Neural cell (in vitro differentiated cells): ENCODE measurements at regions not wholly inside any gene's neighbourhood (a gene's known extent, or its start where the extent isn't known, plus 50 kb on each side); places are given as distances from the start of the nearest gene placed in this dataset.

Experiments
- H2AFZ ChIP-seq: fragments of 200-600, 300-800 bp; sonication (generic), shearing (Covaris generic); 2 replicates; pipeline ENCODE4 v1.6.0; 2014; ENCODE audit warnings: low read depth, mild to moderate bottlenecking, antibody characterized with exemption, low read length, moderate library complexity
- H3F3A ChIP-seq: fragments of 200-600 bp; shearing (Covaris generic); 2 replicates; pipeline ENCODE4 v1.6.1; 2016; ENCODE audit warnings: mild to moderate bottlenecking, moderate library complexity, mixed read lengths, antibody characterized with exemption, low read length; ENCODE audit not compliant: insufficient read depth, poor library complexity, severe bottlenecking
- H3K27ac ChIP-seq: fragments of 200-600, 300-800 bp; sonication (generic), shearing (Covaris generic); 2 replicates; pipeline ENCODE4 v1.5.1; 2014; ENCODE audit warnings: mild to moderate bottlenecking, low read length, moderate library complexity
- H3K27me3 ChIP-seq: fragments of 300-800, 200-600 bp; sonication (generic), shearing (Covaris generic); 2 replicates; pipeline ENCODE4 v1.6.0; 2014; ENCODE audit warnings: mild to moderate bottlenecking, low read depth, low read length, moderate library complexity; ENCODE audit not compliant: insufficient read depth
- H3K36me3 ChIP-seq: fragments of 300-800, 200-600 bp; sonication (generic), shearing (Covaris generic); 2 replicates; pipeline ENCODE4 v1.5.1; 2014; ENCODE audit warnings: mild to moderate bottlenecking, antibody characterized with exemption, low read length, moderate library complexity; ENCODE audit not compliant: insufficient read depth
- H3K4me2 ChIP-seq: fragments of 300-800, 200-600 bp; sonication (generic), shearing (Covaris generic); 2 replicates; pipeline ENCODE4 v1.6.0; 2014; ENCODE audit warnings: mild to moderate bottlenecking, low read length
- H3K4me3 ChIP-seq: fragments of 300-800, 200-600 bp; sonication (generic), shearing (Covaris generic); 2 replicates; pipeline ENCODE4 v1.5.1; 2014; ENCODE audit warnings: mild to moderate bottlenecking, low read length, moderate library complexity
- H3K79me2 ChIP-seq: fragments of 200-600 bp; shearing (Covaris generic); replicated peaks from 2 replicates; pipeline ENCODE4 v1.6.0; 2014; ENCODE audit warnings: mild to moderate bottlenecking, low read length, moderate library complexity; ENCODE audit not compliant: insufficient read depth
- H3K9ac ChIP-seq: fragments of 300-800, 200-600 bp; sonication (generic), shearing (Covaris generic); 2 replicates; pipeline ENCODE4 v1.6.1; 2016; ENCODE audit warnings: mild to moderate bottlenecking, low read length, mixed read lengths
- H3K9me2 ChIP-seq: fragments of 200-600 bp; shearing (Covaris generic); 2 replicates; pipeline ENCODE4 v1.6.1; 2016; ENCODE audit warnings: mild to moderate bottlenecking, low read length, mixed read lengths; ENCODE audit not compliant: insufficient read depth
- H3K9me3 ChIP-seq: fragments of 200-600, 300-800 bp; sonication (generic), shearing (Covaris generic); 2 replicates; pipeline ENCODE4 v1.6.1; 2016; ENCODE audit warnings: mild to moderate bottlenecking, mixed run types, low read length, moderate library complexity, mixed read lengths
- H4K20me1 ChIP-seq: fragments of 200-600 bp; shearing (Covaris generic); 2 replicates; pipeline ENCODE4 v1.6.1; 2016; ENCODE audit warnings: mild to moderate bottlenecking, mixed run types; ENCODE audit not compliant: insufficient read depth
- CTCF ChIP-seq: fragments of 450-650 bp; IDR thresholded peaks from 2 replicates; pipeline ENCODE4 v1.5.1; 2014; ENCODE audit warnings: antibody characterized with exemption, mild to moderate bottlenecking, moderate library complexity; ENCODE audit not compliant: poor library complexity, severe bottlenecking
- EP300 ChIP-seq: fragments of 450-650 bp; conservative IDR thresholded peaks from 2 replicates; pipeline ENCODE4 v1.6.1; 2014; ENCODE audit warnings: antibody characterized with exemption, mild to moderate bottlenecking, moderate library complexity; ENCODE audit not compliant: poor library complexity, severe bottlenecking
- EZH2 ChIP-seq: fragments of 200-600, 300-800 bp; shearing (Covaris generic), sonication (generic); IDR thresholded peaks from 2 replicates; pipeline ENCODE4 v1.6.1; 2014; ENCODE audit warnings: antibody characterized with exemption, low read length, borderline replicate concordance, mild to moderate bottlenecking; ENCODE audit not compliant: insufficient read depth, poor library complexity, severe bottlenecking
- MXI1 ChIP-seq: fragments of 450-650 bp; conservative IDR thresholded peaks from 2 replicates; pipeline ENCODE4 v1.6.1; 2014; ENCODE audit warnings: antibody characterized with exemption, mild to moderate bottlenecking; ENCODE audit not compliant: poor library complexity, severe bottlenecking
- POLR2AphosphoS5 ChIP-seq: IDR thresholded peaks from 2 replicates; pipeline ENCODE4 v1.6.1; 2012
- RAD21 ChIP-seq: fragments of 450-650 bp; conservative IDR thresholded peaks from 2 replicates; pipeline ENCODE4 v1.6.1; 2014; ENCODE audit warnings: antibody characterized with exemption, mild to moderate bottlenecking, moderate library complexity
- REST ChIP-seq: IDR thresholded peaks from 2 replicates; pipeline ENCODE4 v1.6.1; 2012; ENCODE audit warnings: borderline replicate concordance
- SMC3 ChIP-seq: fragments of 450-650 bp; conservative IDR thresholded peaks from 2 replicates; pipeline ENCODE4 v1.6.1; 2014; ENCODE audit warnings: antibody characterized with exemption, mild to moderate bottlenecking, moderate library complexity; ENCODE audit not compliant: poor library complexity
- TAF1 ChIP-seq: IDR thresholded peaks from 2 replicates; pipeline ENCODE4 v1.6.1; 2012; ENCODE audit warnings: low read depth

DNA sequence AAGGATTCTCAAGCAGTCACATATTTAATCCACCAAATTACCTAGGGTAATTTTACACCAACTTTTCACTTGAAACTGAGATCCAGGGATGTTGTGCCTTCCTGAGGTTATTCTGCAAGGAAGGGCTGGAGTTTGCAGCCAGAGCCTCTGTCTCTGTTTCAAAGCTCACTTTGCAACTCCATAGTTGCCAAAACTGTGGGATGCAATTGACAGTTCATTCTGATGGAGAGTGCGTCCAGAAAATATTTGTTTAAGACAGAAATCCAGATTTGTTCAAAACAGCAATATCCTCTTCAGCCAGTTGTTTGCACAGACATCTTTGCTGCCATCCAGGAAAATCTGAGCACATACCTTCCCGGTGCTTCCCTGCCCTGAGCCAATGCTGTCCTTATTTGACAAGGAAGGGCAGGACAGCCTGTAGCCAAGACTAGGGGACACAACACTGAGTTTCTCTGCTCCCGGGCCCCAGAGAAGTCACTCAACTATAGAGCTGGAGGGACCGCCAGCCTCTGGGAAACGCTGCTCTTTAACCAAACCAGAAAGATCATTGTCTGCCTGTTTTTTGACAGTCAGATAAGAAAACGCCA lies 297.4 kb downstream of the HIVEP2 start:
- H3F3A ChIP-seq, result no peaks in the 10 kb centered on the region
- H3K27ac ChIP-seq, result no peak overlapping the region
- no peaks in the 10 kb centered on the region for H4K20me1 ChIP-seq
- H3K36me3 ChIP-seq, result no peaks in the 10 kb centered on the region
- no peaks in the 10 kb centered on the region for H3K79me2 ChIP-seq
- H3K9me2 ChIP-seq, result no peaks in the 10 kb centered on the region
- H3K27me3 ChIP-seq, result no peaks in the 10 kb centered on the region
- H3K4me3 ChIP-seq, result no peak overlapping the region
- H2AFZ ChIP-seq, result no peak overlapping the region
- H3K9me3 ChIP-seq, result no peaks in the 10 kb centered on the region
- H3K4me2 ChIP-seq, result no peak overlapping the region
- no peak for TF ChIP-seq MXI1
- no peak for TF ChIP-seq EP300
- TF ChIP-seq RAD21, result no peak
- no peak for TF ChIP-seq POLR2AphosphoS5
- no peak for TF ChIP-seq EZH2
- no peak for TF ChIP-seq SMC3
- no peak for TF ChIP-seq CTCF
- no peak for TF ChIP-seq TAF1
- TF ChIP-seq REST, result no peak
- no peak overlapping the region for H3K9ac ChIP-seq

DNA sequence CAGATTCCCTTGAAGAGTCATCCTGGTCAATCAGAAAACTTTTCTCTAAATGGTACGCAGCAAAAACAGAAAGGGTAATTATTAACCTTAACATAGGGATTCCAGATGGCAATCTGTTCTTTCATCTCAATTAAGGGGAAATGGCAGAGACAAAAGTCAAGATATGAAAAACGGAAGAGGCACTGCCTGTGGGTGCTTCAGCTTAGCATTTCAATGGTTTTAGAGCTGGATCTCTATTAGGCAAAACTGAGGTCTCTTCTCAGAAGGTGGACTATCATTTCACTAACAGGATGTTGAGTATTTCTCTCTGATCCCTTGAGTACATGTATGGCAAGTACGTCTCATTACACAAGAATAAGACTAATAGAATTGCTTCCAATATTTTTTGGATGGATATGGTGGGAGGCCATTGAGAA lies 296.9 kb downstream of the HIVEP2 start:
- no peaks in the 10 kb centered on the region for H3K9me2 ChIP-seq
- H3K27ac ChIP-seq, result no peak overlapping the region
- no peaks in the 10 kb centered on the region for H4K20me1 ChIP-seq
- no peak overlapping the region for H3K4me2 ChIP-seq
- no peak overlapping the region for H3K4me3 ChIP-seq
- H3F3A ChIP-seq, result no peaks in the 10 kb centered on the region
- no peaks in the 10 kb centered on the region for H3K79me2 ChIP-seq
- H3K9ac ChIP-seq, result no peak overlapping the region
- H3K27me3 ChIP-seq, result no peaks in the 10 kb centered on the region
- TF ChIP-seq EP300 (no peak), POLR2AphosphoS5 (no peak), REST (no peak), CTCF (no peak), EZH2 (no peak), TAF1 (no peak), SMC3 (no peak), RAD21 (no peak), MXI1 (no peak)
- no peaks in the 10 kb centered on the region for H3K36me3 ChIP-seq
- no peaks in the 10 kb centered on the region for H3K9me3 ChIP-seq
- no peak overlapping the region for H2AFZ ChIP-seq
